HPDE6-E6E7 (cell line): ENCODE measurements at regions not wholly inside any gene's neighbourhood (a gene's known extent, or its start where the extent isn't known, plus 50 kb on each side); places are given as distances from the start of the nearest gene placed in this dataset.
"Not testable (repeated sequence)": the region's sequence is repeated elsewhere in the genome, so short reads cannot be mapped to it uniquely, and the experiment has no call there.

ENCODE experiments used
- DNase-seq: peaks from one replicate; pipeline ENCODE4 v3.0.0; 2011; ENCODE audit warnings: missing footprints; ENCODE audit errors: extremely low spot score

GRCh38 chr3:152151877-152152765, 116.6 kb upstream of the MBNL1 start:
- DNase-seq: not testable (repeated sequence)

- not testable (repeated sequence) for DNase-seq
Observed at GRCh38 chr3:152153115-152153514, 115.6 kb upstream of the MBNL1 start.

GRCh38 chr3:152155246-152156020, 113.3 kb upstream of the MBNL1 start:
- no peak for DNase-seq

GRCh38 chr3:152156880-152157279, 111.8 kb upstream of the MBNL1 start:
- DNase-seq: no peak

GRCh38 chr3:152157337-152157736, 111.4 kb upstream of the MBNL1 start:
- no peak for DNase-seq

- no peak for DNase-seq
Observed at GRCh38 chr3:152159328-152159727, 109.4 kb upstream of the MBNL1 start.

GRCh38 chr3:152160350-152161011, 108.2 kb upstream of the MBNL1 start:
- DNase-seq: no peak

GRCh38 chr3:152172460-152172859, 96.3 kb upstream of the MBNL1 start:
- no peak for DNase-seq

- DNase-seq: no peak
Observed at GRCh38 chr3:152173627-152174026, 95.1 kb upstream of the MBNL1 start.

- no peak for DNase-seq
Observed at GRCh38 chr3:152174876-152175527, 93.7 kb upstream of the MBNL1 start.

GRCh38 chr3:152175528-152175889, 93.2 kb upstream of the MBNL1 start:
- peak; percentile 40 for DNase-seq

GRCh38 chr3:152176241-152176640, 92.5 kb upstream of the MBNL1 start:
- DNase-seq: no peak

GRCh38 chr3:152176998-152177397, 91.7 kb upstream of the MBNL1 start:
- no peak for DNase-seq

- no peak for DNase-seq
Observed at GRCh38 chr3:152177757-152178156, 91.0 kb upstream of the MBNL1 start.

- DNase-seq: no peak
Observed at GRCh38 chr3:152183473-152183872, 85.3 kb upstream of the MBNL1 start.

GRCh38 chr3:152184971-152185686, 83.6 kb upstream of the MBNL1 start:
- DNase-seq: no peak

- DNase-seq: no peak
Observed at GRCh38 chr3:152185891-152186630, 82.7 kb upstream of the MBNL1 start.

GRCh38 chr3:152190636-152191183, 78.0 kb upstream of the MBNL1 start:
- DNase-seq: no peak

GRCh38 chr3:152192050-152192449, 76.7 kb upstream of the MBNL1 start:
- no peak for DNase-seq
